ENCODE measurements at regions not wholly inside any gene's neighbourhood (a gene's known extent, or its start where the extent isn't known, plus 50 kb on each side); places are given as distances from the start of the nearest gene placed in this dataset.

GRCh38 chr9:110036286-110036685, 171.7 kb downstream of the C9orf152 start:
- TF ChIP-seq EZH2 (IDR thresholded peaks at IDR 0.05) (no peak), POLR2AphosphoS5 (IDR thresholded peaks at IDR 0.05; ENCODE audit: borderline replicate concordance, low read depth, low read length) (no peak)
